Psoas muscle (tissue), 7 donors: ENCODE measurements at regions not wholly inside any gene's neighbourhood (a gene's known extent, or its start where the extent isn't known, plus 50 kb on each side); places are given as distances from the start of the nearest gene placed in this dataset.

Source experiments
- ATAC-seq, 4 donors: fragments of 200-7000 bp; cut with Tn5 transposase; one replicate each; pipeline ENCODE4 v1.9.1; 2020; ENCODE audit warnings: moderate library complexity in 3 of 4, mild to moderate bottlenecking in 2 of 4
- DNase-seq, 2 donors: peaks; one replicate each; pipeline ENCODE4 v3.0.0-alpha.2; 2020
- H3K27ac ChIP-seq: fragments of 200-600 bp; one replicate; pipeline ENCODE4 v1.8.0; 2022
- H3K27me3 ChIP-seq, 3 donors: fragments of 200-600 bp in 1 of 3; one replicate each; pipeline versions ENCODE4 v1.6.1 to v1.8.0; 2013 to 2022; ENCODE audit warnings: low read length in 2 of 3, mild to moderate bottlenecking in 2 of 3, moderate library complexity in 1 of 3; ENCODE audit not compliant: insufficient read depth in 3 of 3
- H3K36me3 ChIP-seq, 2 donors: fragments of 200-600 bp in 1 of 2; one replicate each; pipeline versions ENCODE4 v1.6.1 to v1.8.0; 2013 to 2022; ENCODE audit warnings: low read depth in 1 of 2, mild to moderate bottlenecking in 1 of 2, moderate library complexity in 1 of 2; ENCODE audit not compliant: insufficient read depth in 1 of 2
- H3K4me1 ChIP-seq: fragments of 200-600 bp; one replicate; pipeline ENCODE4 v1.8.0; 2022
- H3K4me3 ChIP-seq: fragments of 200-600 bp; one replicate; pipeline ENCODE4 v1.8.0; 2022; ENCODE audit warnings: mild to moderate bottlenecking
- H3K9me3 ChIP-seq: fragments of 200-600 bp; one replicate; pipeline ENCODE4 v1.8.0; 2022
- CTCF ChIP-seq: fragments of 200-600 bp; IDR thresholded peaks from one replicate; pipeline ENCODE4 v1.8.0; 2022; ENCODE audit warnings: antibody characterized with exemption
- WGBS, 3 donors: extraction: QIAGEN DNeasy Blood & Tissue Kit; methylation state at CpG; one replicate each; pipeline versions ENCODE4 v1.1.6 to v1.1.7; 2013; 5-methylcytosine and 5-hydroxymethylcytosine counted together
- intact Hi-C, 2 donors: fragments of 100-400 bp; cut with DNase I; formaldehyde crosslinking; loops; one replicate each; pipeline versions ENCODE4 v1.11.0 to v1.14.2; 2022
- donor health status: healthy with polysubstance abuse.
- donor health status: DM: no; HTN: no; CAD: no; lungs with moderate emphysema.
- donor health status: Bipolar disorder and iron deficiency.
- donor health status: healthy.
- donor health status: DM: yes; HTN: yes; CAD: no.
- donor health status: DM: no; HTN: no; CAD: no.
- donor health status: DM: yes; HTN: yes; CAD: no.

- Histone ChIP-seq H3K4me3 (no peak overlapping the region), H3K4me1 (no peaks in the 10 kb centered on the region), H3K9me3 (no peaks in the 10 kb centered on the region), H3K27ac (no peak overlapping the region), H3K27me3 (no peaks in the 10 kb centered on the region), H3K36me3 (no peaks in the 10 kb centered on the region)
- DNase-seq (no peak), ATAC-seq (no peak)
- no peak for TF ChIP-seq CTCF
- intact Hi-C loops: no loop called here
- whole genome bisulfite sequencing, 3 donors: 73 to 88% (median 81%) methylated on average over 1 of the region's 1 CpG
Measured at GRCh38 chr13:107438251-107438650, 777.1 kb downstream of the LIG4 start.

- no peak for ATAC-seq
- Histone ChIP-seq H3K36me3 (no peaks in the 10 kb centered on the region), H3K4me3 (no peak overlapping the region), H3K27ac (no peak overlapping the region), H3K27me3 (no peaks in the 10 kb centered on the region), H3K4me1 (no peaks in the 10 kb centered on the region), H3K9me3 (no peaks in the 10 kb centered on the region)
- no peak for DNase-seq
- intact Hi-C loops: no loop called here
- 90% methylated on average over 4 of the region's 4 CpGs for WGBS, 3 donors
- no peak for TF ChIP-seq CTCF
Measured at GRCh38 chr13:107434347-107434746, 781.0 kb downstream of the LIG4 start.

GRCh38 chr13:107427536-107427935 lies 787.8 kb downstream of the LIG4 start:
- no peak for ATAC-seq
- H3K9me3 ChIP-seq: no peaks in the 10 kb centered on the region
- no peaks in the 10 kb centered on the region for H3K27me3 ChIP-seq
- H3K36me3 ChIP-seq: no peaks in the 10 kb centered on the region
- intact Hi-C loops: no loop called here
- H3K27ac ChIP-seq: no peak overlapping the region
- TF ChIP-seq CTCF: no peak
- no peak for DNase-seq
- no peak overlapping the region for H3K4me3 ChIP-seq
- no peaks in the 10 kb centered on the region for H3K4me1 ChIP-seq

GRCh38 chr13:107422421-107422820 lies 792.9 kb downstream of the LIG4 start:
- H3K27me3 ChIP-seq: no peaks in the 10 kb centered on the region
- TF ChIP-seq CTCF: no peak

GRCh38 chr13:107421951-107422350 lies 793.4 kb downstream of the LIG4 start:
- Histone ChIP-seq H3K27ac (no peak overlapping the region), H3K4me1 (no peaks in the 10 kb centered on the region), H3K4me3 (no peak overlapping the region), H3K27me3 (no peaks in the 10 kb centered on the region), H3K36me3 (no peaks in the 10 kb centered on the region), H3K9me3 (no peaks in the 10 kb centered on the region)
- DNase-seq: no peak
- no peak for ATAC-seq
- WGBS, 3 donors: 79 to 86% (median 82%) methylated on average over 1 of the region's 1 CpG
- intact Hi-C loops: no loop called here
- TF ChIP-seq CTCF: no peak

More at GRCh38 chr13:107422421-107422820, 792.9 kb downstream of the LIG4 start:
- WGBS, 3 donors: 64 to 69% (median 66%) methylated on average over 2 of the region's 2 CpGs
- H3K4me3 ChIP-seq: no peak overlapping the region
- no peaks in the 10 kb centered on the region for H3K4me1 ChIP-seq
- H3K27ac ChIP-seq: no peak overlapping the region
- H3K36me3 ChIP-seq: no peaks in the 10 kb centered on the region
- H3K9me3 ChIP-seq: no peaks in the 10 kb centered on the region
- DNase-seq: no peak
- ATAC-seq: no peak
- intact Hi-C loops: no loop called here
